ENCODE measurements at regions not wholly inside any gene's neighbourhood (a gene's known extent, or its start where the extent isn't known, plus 50 kb on each side); places are given as distances from the start of the nearest gene placed in this dataset.
"Not testable (repeated sequence)": the region's sequence is repeated elsewhere in the genome, so short reads cannot be mapped to it uniquely, and the experiment has no call there.

DNA sequence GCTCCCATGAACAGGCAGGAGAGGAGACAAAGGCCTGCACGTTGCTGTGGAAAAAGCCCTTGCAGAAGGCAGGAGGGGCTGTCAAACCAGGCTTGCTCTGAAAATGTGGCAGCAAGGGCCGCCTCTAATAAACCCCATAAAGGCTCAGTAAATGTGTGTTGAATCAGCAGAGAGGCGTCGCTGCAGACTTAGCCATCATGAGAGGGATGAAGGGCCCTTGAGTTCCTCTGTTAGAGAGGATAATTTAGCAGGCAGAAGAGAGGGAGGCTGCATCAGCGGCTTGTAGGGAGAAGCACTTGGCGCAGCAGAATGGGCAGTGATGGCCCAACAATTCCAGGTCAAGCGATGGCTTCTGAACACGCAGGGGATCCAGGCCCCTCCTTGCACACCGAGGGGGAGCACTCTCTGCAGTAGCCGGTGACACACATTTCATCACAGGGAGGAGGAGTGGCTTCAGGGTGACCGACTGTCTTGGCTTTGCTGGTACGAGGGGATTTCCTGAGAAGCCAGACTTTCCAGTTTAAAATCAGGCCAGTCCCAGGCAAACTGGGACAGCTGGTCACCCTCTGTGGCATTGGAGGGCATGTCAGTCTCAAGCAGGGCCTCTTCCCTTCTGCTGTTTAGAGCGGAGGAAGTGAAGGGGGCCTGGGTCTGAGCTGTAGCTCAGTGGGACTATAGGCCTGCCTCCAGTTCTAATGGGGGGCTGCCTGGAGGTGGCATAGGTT is 61.0 kb upstream of the XIAP start:
- TF ChIP-seq, protein P1, sequence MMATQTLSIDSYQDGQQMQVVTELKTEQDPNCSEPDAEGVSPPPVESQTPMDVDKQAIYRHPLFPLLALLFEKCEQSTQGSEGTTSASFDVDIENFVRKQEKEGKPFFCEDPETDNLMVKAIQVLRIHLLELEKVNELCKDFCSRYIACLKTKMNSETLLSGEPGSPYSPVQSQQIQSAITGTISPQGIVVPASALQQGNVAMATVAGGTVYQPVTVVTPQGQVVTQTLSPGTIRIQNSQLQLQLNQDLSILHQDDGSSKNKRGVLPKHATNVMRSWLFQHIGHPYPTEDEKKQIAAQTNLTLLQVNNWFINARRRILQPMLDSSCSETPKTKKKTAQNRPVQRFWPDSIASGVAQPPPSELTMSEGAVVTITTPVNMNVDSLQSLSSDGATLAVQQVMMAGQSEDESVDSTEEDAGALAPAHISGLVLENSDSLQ (IDR thresholded peaks at IDR 0.05): not testable (repeated sequence)
- not testable (repeated sequence) for TF ChIP-seq BHLHE40 (IDR thresholded peaks at IDR 0.05; ENCODE audit: borderline replicate concordance); TARDBP (IDR thresholded peaks at IDR 0.05); FOXM1 (IDR thresholded peaks at IDR 0.05; ENCODE audit: borderline replicate concordance); ARNT (IDR thresholded peaks at IDR 0.05); ZNF384 (IDR thresholded peaks at IDR 0.05); SP1 (IDR thresholded peaks at IDR 0.05); FOXA1 (IDR thresholded peaks at IDR 0.05)
